Neural cell (in vitro differentiated cells): ENCODE measurements at regions not wholly inside any gene's neighbourhood (a gene's known extent, or its start where the extent isn't known, plus 50 kb on each side); places are given as distances from the start of the nearest gene placed in this dataset.

Experiments
- EP300 ChIP-seq: fragments of 450-650 bp; conservative IDR thresholded peaks from 2 replicates; pipeline ENCODE4 v1.6.1; 2014; ENCODE audit warnings: antibody characterized with exemption, mild to moderate bottlenecking, moderate library complexity; ENCODE audit not compliant: poor library complexity, severe bottlenecking
- EZH2 ChIP-seq: fragments of 200-600, 300-800 bp; shearing (Covaris generic), sonication (generic); IDR thresholded peaks from 2 replicates; pipeline ENCODE4 v1.6.1; 2014; ENCODE audit warnings: antibody characterized with exemption, low read length, borderline replicate concordance, mild to moderate bottlenecking; ENCODE audit not compliant: insufficient read depth, poor library complexity, severe bottlenecking
- MXI1 ChIP-seq: fragments of 450-650 bp; conservative IDR thresholded peaks from 2 replicates; pipeline ENCODE4 v1.6.1; 2014; ENCODE audit warnings: antibody characterized with exemption, mild to moderate bottlenecking; ENCODE audit not compliant: poor library complexity, severe bottlenecking
- POLR2AphosphoS5 ChIP-seq: IDR thresholded peaks from 2 replicates; pipeline ENCODE4 v1.6.1; 2012
- RAD21 ChIP-seq: fragments of 450-650 bp; conservative IDR thresholded peaks from 2 replicates; pipeline ENCODE4 v1.6.1; 2014; ENCODE audit warnings: antibody characterized with exemption, mild to moderate bottlenecking, moderate library complexity
- SMC3 ChIP-seq: fragments of 450-650 bp; conservative IDR thresholded peaks from 2 replicates; pipeline ENCODE4 v1.6.1; 2014; ENCODE audit warnings: antibody characterized with exemption, mild to moderate bottlenecking, moderate library complexity; ENCODE audit not compliant: poor library complexity
- TF ChIP-seq, protein P1 (sequence below): fragments of 450-650 bp; IDR thresholded peaks from 2 replicates; pipeline ENCODE4 v1.5.1; 2014; ENCODE audit warnings: antibody characterized with exemption, mild to moderate bottlenecking, moderate library complexity; ENCODE audit not compliant: poor library complexity, severe bottlenecking

- TF ChIP-seq SMC3 (no peak), EP300 (no peak), POLR2AphosphoS5 (no peak), RAD21 (no peak), EZH2 (no peak), MXI1 (no peak)
- TF ChIP-seq, protein P1, sequence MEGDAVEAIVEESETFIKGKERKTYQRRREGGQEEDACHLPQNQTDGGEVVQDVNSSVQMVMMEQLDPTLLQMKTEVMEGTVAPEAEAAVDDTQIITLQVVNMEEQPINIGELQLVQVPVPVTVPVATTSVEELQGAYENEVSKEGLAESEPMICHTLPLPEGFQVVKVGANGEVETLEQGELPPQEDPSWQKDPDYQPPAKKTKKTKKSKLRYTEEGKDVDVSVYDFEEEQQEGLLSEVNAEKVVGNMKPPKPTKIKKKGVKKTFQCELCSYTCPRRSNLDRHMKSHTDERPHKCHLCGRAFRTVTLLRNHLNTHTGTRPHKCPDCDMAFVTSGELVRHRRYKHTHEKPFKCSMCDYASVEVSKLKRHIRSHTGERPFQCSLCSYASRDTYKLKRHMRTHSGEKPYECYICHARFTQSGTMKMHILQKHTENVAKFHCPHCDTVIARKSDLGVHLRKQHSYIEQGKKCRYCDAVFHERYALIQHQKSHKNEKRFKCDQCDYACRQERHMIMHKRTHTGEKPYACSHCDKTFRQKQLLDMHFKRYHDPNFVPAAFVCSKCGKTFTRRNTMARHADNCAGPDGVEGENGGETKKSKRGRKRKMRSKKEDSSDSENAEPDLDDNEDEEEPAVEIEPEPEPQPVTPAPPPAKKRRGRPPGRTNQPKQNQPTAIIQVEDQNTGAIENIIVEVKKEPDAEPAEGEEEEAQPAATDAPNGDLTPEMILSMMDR, result no peak
Observed at GRCh38 chr9:30925635-30926034, 1458.8 kb upstream of the ACO1 start.
